PC-9 (cell line): ENCODE measurements at regions not wholly inside any gene's neighbourhood (a gene's known extent, or its start where the extent isn't known, plus 50 kb on each side); places are given as distances from the start of the nearest gene placed in this dataset.
"Not testable (repeated sequence)": the region's sequence is repeated elsewhere in the genome, so short reads cannot be mapped to it uniquely, and the experiment has no call there.

Experiments used
- CTCF ChIP-seq: fragments of 200-600 bp; sonication (generic); conservative IDR thresholded peaks from 2 replicates; pipeline ENCODE4 v1.6.1; 2017; ENCODE audit warnings: mixed run types, antibody characterized with exemption, mild to moderate bottlenecking, moderate library complexity
- EZH2 ChIP-seq: fragments of 200-600 bp; sonication (generic); IDR thresholded peaks from 2 replicates; pipeline ENCODE4 v1.8.0; 2017; ENCODE audit warnings: antibody characterized with exemption, low read depth

GRCh38 chr4:189753092-189753491 is 187.6 kb upstream of the FRG1 start:
- TF ChIP-seq CTCF, EZH2: not testable (repeated sequence)
